Fibroblast of peridontal ligament (primary cell): ENCODE measurements at regions not wholly inside any gene's neighbourhood (a gene's known extent, or its start where the extent isn't known, plus 50 kb on each side); places are given as distances from the start of the nearest gene placed in this dataset.
"Not testable (repeated sequence)": the region's sequence is repeated elsewhere in the genome, so short reads cannot be mapped to it uniquely, and the experiment has no call there.

Experiments used
- DNase-seq: peaks from one replicate; pipeline ENCODE4 v3.0.0-alpha.2; 2010; ENCODE audit errors: extremely low read depth

DNA sequence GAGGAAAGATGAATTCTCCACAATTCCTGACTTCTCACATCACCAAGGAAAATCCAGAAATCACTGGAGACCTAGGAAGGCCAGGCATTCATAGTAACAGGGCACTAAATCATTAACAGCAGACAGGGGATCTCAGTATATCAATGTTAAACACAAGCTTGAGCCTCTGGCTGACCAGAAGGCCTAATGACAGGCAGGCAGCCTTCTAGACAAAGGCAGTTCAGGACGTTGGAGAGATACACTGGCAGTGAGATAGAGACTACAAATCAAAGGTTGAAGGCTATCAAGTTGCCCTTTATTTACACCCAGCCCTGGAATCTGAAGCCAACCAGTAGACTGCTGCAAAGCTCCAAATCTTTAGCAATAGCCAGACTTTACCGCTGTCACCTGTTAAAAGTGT lies 422.8 kb upstream of the CCL2 start:
- DNase-seq, result no peak

DNA sequence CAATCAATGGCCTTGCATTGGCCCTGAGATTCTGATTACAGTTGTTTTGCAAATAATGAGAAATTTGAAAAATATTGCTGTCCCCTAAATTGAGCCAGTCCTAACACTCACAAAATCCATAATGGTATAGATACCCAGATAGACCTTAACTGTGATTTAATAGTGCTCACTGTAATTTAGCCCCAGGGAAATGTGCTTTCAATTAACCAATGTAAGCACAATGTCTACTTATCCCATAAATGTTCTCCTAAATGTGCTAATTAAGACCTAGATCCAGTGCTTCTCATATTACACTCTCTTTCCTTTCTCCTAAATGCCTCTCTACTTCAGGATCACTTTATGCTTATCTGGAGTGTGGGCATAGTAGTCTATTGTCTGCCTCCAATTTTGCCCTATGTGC lies 417.8 kb upstream of the CCL2 start:
- DNase-seq, result no peak

DNA sequence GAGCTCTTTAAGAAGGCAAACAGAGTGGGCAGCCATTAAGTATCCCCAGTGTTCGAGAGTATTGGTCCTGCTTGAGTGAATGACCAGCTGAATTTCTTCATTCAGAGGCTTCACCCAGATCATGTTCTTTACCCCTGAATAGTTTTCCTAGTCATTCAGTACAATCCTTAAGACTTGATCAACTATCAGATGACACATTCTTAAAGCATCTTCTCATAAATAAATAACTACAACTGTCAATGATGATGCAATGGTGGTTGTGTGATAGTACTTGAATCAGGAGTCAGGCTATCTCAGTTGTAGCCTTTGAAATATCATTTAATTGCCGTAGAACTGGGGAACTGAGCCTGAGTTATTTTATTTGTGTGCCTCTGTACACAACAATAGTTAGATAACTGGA lies 416.8 kb upstream of the CCL2 start:
- DNase-seq, result no peak

- no peak for DNase-seq
Observed at GRCh38 chr17:33847900-33848299, 407.2 kb upstream of the CCL2 start.

DNA sequence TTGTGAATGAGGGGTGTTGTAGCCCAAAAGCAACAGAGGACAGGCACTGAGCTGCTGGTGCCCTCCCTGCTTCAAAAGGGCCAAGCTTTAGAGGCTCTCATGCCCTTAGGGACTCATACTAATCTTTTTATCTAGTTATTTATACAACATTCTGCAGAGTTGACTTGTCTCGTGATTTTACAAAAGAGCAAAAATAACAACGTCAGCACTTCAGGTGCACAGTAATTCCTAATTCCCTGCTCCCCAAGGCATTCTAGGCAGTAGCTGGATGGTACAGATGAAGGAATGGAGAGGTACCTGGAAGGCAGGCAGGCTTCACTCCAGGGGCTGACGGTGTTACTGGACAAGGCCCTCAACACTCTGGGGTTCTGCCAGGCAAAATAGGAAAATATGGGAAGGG lies 406.7 kb upstream of the CCL2 start:
- no peak for DNase-seq

- DNase-seq, result no peak
Observed at GRCh38 chr17:33854596-33854995, 400.5 kb upstream of the CCL2 start.

DNA sequence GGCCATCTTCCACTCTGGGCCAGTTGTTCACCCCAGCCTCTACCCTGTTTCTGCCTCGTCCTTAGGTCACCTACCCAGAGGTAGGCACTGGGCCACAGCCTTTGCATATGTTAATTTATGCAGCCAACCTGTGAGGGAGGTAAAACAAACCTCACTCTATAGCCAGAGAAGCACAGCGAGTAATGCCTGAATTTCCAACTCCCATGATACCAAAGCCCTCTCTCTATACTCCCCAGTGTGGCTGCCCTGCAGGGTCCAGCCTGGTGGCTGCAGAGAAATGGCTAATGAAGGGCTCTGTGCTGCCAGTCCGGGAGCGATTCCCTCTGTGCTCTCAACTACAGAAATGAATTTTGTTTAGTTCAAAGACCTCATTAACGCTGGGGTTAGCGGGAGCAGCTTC lies 397.0 kb upstream of the CCL2 start:
- DNase-seq, result no peak

DNA sequence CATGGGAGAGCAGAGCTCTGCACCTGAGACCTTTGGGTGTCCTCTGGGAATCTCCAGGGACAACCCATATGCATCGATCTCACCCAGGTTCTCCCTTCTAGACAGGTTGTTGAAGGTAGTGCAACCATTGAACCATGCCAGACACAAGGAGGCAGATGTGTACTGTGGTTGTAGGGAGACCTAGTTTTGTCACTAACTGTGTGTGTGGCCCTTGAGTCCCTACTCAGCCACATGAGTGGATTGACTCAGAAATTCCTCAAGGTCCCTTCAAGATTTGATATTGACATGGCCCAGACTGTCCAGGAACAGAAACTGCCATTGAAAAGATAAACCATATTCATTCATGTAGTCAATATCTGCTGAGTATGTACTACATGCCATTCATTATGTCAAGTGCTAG lies 396.4 kb upstream of the CCL2 start:
- DNase-seq, result no peak

GRCh38 chr17:33862772-33863602 lies 392.1 kb upstream of the CCL2 start:
- no peak for DNase-seq

GRCh38 chr17:33864758-33865229 lies 390.3 kb upstream of the CCL2 start:
- no peak for DNase-seq

- no peak for DNase-seq
Observed at GRCh38 chr17:33868899-33869298, 386.2 kb upstream of the CCL2 start.

DNA sequence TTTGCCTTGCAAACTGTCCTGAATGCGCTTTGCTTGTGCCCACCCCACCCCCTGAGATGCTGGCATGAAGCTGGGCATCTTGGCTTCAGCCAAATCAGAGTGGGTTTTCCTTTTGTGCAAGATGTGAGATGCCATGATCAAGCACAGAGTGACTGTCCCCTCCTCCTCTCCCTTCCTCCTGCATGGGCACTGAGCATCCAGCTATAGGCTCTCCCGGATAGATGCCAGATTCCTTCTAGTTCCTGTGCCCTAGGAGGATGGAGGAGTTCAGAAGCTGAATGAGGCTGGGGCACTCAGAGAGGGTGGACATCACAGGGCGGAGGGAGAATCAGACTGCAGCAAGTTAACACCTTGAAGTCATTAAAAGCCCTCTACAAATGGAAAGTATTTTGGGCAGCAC lies 384.1 kb upstream of the CCL2 start:
- DNase-seq, result no peak

DNA sequence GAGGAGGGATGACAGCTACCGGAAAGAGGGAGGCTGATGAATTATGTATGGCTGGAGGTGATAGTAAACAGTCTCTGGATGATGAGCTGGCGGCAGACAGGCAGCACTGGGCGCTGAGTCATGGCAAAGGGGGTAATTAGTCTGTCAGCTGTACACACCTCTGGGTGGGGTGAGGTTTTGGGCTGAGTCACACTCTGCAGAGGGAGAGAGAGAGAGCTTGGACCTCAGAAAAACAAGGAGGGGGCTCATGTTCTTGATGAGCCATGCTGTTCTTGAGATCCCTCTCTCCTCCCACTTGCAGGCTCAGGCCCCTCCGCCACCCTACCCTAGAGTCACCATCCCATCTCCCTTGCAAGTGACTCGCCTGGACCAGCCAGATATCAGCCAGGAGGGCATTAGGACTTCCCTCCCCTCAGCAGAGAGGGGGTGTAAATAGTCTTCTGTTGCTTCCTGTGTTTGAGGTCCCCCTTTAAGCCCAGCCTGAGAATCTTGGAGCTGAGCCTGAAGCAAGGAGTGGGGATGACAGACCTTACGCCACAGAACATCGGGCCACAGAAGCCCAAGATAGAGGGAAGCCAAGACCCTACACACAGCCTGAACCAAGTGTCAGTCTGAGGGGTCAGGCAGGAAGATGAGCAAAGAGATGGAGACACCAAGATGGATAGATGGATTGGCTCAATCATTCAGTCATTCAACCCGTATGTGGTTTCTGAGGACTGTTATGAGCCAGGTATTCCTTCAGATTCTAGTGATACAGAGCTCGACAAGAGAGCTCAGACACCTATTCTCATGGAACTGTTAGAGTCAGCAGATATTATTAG lies 383.2 kb upstream of the CCL2 start:
- no peak for DNase-seq

DNA sequence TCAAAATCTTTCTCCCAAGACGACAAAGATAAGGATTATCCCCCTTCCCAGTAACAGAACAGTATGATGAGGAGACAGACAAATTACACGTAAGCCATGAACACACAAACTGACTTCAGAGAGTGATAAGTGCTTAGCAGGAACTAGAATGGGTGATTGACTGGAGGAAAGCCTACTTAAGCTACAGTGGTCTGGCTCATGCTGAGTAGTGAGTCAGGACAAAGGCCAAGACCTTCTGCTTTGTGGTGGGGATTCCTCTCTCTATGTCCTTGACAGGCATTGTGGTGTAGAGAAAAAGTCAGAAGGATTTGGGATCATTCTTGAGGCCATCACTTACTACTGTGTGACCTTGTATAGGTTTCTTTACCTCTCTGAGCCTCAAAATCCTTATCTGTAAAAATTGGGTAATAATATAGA lies 381.9 kb upstream of the CCL2 start:
- DNase-seq, result no peak

- DNase-seq, result no peak
Observed at GRCh38 chr17:33874617-33875060, 380.4 kb upstream of the CCL2 start.

DNA sequence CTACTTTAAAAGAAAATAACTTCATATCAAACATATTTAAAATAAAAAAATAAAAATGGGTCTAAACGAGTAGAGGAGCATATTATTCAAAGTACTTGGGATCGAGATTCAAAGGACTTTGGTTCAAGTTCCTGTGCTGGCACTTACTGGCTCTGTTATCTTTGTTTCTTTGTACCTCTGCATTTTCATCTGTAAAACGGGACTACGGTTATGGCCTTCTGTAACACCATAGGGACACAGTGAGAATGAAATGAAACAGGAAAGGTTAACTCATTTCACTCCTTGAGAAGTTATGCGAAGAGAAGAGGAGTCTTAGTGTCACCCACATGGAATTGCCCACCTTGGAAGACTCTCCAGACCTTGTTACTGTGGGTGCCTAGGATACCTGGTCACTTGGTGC lies 379.1 kb upstream of the CCL2 start:
- no peak for DNase-seq

DNA sequence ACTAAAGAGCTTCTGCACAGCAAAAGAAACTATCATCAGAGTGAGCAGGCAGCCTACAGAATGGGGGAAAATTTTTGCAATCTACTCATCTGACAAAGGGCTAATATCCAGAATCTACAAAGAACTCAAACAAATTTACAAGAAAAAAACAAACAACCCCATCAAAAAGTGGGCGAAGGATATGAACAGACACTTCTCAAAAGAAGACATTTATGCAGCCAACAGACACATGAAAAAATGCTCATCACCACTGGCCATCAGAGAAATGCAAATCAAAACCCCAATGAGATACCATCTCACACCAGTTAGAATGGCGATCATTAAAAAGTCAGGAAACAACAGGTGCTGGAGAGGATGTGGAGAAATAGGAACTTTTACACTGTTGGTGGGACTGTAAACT lies 372.8 kb upstream of the CCL2 start:
- DNase-seq, result not testable (repeated sequence)

DNA sequence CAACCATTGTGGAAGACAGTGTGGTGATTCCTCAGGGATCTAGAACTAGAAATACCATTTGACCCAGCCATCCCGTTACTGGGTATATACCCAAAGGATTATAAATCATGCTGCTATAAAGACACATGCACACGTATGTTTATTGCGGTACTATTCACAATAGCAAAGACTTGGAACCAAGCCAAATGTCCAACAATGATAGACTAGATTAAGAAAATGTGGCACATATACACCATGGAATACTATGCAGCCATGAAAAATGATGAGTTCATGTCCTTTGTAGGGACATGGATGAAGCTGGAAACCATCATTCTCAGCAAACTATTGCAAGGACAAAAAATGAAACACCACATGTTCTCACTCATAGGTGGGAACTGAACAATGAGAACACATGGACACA lies 372.4 kb upstream of the CCL2 start:
- DNase-seq, result not testable (repeated sequence)

- no peak for DNase-seq
Observed at GRCh38 chr17:33888455-33888854, 366.6 kb upstream of the CCL2 start.

- DNase-seq, result no peak
Observed at GRCh38 chr17:33889040-33889439, 366.0 kb upstream of the CCL2 start.

DNA sequence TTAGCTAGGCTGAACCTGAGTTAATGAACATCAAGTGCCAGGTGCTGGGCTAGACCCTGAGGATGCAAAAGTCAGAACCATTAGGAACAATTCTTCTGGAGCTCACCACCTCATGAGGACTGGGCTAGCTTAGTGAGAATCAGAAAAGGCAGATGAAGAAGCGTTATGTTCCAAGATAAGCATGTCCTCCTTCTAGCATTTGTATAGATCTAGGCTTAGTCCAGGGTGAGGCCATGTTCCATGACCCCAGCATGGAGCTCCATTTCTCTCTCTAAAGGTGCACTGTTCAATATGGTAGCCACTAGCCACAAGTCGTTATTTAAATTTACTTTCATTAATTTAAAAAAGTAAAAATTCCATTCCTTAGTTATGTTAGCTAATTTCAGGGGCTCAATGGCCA lies 365.3 kb upstream of the CCL2 start:
- DNase-seq, result no peak

DNA sequence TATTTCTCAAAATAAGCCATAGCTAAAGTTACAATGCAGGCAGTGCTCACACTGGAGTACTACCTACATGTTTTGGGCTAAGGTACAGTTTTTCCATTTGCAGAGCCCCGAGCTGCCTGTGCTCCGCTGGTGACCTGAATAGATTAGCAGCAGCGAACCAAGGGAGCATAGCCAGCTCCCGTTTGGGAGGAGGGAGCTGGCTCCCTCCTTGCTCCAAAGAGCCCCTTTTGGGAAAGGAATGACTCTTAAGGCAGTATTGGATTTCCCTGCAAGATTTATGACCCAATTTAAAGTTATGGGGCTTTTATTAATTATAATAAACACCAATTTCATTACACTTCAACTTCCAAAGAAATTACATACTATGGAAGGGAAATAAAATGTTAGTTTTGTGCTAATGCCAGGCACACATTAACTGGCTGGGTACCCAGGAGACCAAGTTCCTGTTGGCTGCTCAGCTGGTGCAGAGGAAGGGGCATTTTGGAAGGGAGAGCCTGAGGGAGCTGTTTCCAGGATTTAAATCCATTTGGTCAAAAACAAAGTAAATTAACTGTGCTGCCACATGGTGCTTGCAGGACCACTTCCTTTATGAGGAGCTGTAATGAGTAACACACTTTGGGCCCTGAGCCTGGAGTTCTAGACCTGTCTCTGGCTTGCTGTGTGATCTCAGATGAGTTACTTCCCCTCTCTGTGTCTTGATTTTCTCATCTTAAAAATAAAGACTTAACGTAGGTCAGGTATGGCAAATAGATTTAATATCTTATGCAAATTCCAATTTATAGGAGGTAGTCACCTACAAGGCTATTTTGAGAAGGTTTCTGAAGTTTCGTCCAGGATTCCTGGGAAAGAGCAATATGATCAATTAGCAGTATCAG lies 362.1 kb upstream of the CCL2 start:
- no peak for DNase-seq
